Fibroblast of lung (primary cell): ENCODE measurements at regions not wholly inside any gene's neighbourhood (a gene's known extent, or its start where the extent isn't known, plus 50 kb on each side); places are given as distances from the start of the nearest gene placed in this dataset.

Experiments
- CTCF ChIP-seq, 2 donors: IDR thresholded peaks in 1 of 2; conservative IDR thresholded peaks in 1 of 2; 1 replicate in 1 of 2; 2 replicates in 1 of 2; pipeline ENCODE4 v1.5.1; 2011 to 2012; ENCODE audit warnings: low read length in 2 of 2, control low read depth in 1 of 2, inconsistent platforms in 1 of 2, low read depth in 1 of 2, mild to moderate bottlenecking in 1 of 2
- EZH2 ChIP-seq: IDR thresholded peaks from 2 replicates; pipeline ENCODE4 v1.5.1; 2012; ENCODE audit warnings: low read length, control low read depth, mild to moderate bottlenecking; ENCODE audit errors: missing control alignments

- TF ChIP-seq CTCF (conservative IDR thresholded peaks at IDR 0.05 in 1 of 2, IDR thresholded peaks at IDR 0.05 in 1 of 2; ENCODE audit: low read depth in 1 of 2, low read length in 2 of 2) = no peak
- no peak for TF ChIP-seq EZH2
These were observed 124.5 kb downstream of the EIF4E start for GRCh38 chr4:98804403-98804802.
